NCI-H345 treated with DMSO at 0.1 percent for 48 hours (cell line): ENCODE measurements at regions not wholly inside any gene's neighbourhood (a gene's known extent, or its start where the extent isn't known, plus 50 kb on each side); places are given as distances from the start of the nearest gene placed in this dataset.

Experiments used
- DNase-seq: peaks from one replicate; lab custom pipeline; 2025; ENCODE audit not compliant: unreplicated experiment; lab: John Stamatoyannopoulos, UW

DNA sequence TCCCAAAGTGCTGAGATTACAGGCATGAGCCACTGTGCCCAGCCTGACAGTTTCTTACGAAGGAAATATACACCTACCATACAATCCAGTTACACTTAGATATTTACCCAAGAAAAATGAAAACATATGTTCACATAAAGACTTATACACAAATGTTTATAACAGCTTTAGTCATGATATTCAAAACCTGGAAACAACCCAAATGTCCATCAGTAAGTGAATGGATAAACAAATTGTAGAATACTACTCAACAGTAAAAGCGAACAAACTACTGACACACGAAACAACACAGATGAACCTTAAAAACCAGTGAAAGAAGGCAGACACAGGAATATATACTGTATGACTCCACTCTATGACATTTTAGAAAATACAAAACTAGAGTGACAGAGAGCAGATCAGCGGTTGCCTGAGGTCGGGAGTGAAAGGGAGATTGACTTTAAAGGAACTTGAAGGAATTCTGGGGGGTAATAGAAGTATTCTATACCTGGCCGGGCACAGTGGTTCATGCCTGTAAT, 83.6 kb downstream of the SPRING1 start:
- DNase-seq: no peak

DNA sequence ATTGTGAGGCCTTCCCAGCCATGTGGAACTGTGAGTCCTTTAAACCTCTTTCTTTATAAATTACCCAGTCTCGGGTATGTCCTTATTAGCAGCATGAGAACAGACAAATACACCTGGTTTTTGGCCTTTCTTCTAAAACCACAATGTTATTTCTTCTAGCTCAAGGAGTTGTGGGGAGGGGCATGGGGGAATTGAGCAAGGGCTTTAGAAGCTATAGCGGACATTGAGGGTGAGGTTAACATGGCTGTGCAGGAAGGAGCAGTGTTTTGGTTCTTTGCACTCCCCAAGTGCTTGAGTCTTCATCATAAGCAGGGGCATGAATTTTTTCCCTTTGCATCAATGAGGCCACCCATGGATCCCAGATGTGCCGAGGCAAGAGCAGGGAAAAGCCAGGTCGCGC, 86.8 kb downstream of the SPRING1 start:
- DNase-seq: no peak

DNA sequence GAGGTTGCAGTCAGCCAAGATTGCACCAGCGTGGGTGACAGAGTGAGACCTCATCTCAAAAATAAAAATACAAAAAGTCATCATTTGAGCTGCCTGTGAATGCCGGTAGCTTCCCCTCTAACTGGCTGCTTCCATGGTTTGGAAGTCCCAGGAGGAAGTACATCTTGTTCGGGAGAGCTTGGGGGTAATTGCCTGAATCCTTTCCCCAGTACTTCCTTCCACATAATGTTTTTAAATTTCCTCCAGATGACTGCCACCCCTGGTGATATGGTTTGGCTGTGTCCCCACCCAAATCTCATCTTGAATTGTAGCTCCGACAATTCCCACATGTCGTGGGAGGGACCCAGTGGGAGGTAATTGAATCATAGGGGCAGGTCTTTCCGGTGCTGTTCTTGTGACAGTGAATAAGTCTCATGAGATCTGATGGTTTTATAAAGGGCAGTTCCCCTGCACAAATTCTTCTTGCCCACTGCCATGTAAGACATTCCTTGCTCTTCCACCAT, 87.2 kb downstream of the SPRING1 start:
- DNase-seq: no peak

DNA sequence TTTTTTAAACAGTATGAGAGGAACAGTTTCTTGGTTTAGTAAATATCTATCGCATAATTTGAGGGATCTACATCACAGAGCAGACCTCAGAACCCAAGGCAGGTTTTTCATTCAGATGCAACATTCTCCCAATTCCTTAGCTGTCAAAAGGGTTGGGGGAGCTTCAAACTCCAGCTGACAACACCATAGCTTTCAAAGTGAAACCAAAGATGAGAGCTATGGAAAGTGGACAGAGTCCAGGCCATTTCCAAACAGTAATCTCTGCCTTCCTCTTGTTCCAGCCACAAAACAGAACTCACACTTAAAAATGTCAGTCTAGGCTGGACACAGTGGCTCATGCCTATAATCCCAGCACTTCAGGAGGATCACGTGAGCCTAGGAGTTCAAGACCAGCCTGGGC, 87.8 kb downstream of the SPRING1 start:
- no peak for DNase-seq

DNA sequence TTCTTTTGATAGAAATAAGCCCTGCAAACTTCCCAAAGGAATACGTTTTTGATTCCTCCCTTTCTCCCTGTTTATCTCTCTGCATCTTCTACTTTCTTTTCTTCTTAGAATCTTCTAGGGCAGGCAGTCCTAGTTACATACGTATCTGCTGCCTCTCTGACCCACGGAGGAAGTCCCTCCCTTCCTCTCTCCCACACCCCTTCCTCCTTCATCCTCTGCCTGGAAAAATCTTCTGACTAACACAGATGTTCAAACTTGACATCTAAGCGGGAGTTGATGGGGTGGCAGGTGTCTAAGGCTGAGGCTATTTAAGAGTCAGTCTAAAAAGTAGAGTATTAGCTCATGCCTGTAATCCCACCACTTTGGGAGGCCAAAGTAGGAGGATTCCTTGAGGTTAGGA, 88.6 kb downstream of the MAP1LC3B2 start:
- no peak for DNase-seq

DNA sequence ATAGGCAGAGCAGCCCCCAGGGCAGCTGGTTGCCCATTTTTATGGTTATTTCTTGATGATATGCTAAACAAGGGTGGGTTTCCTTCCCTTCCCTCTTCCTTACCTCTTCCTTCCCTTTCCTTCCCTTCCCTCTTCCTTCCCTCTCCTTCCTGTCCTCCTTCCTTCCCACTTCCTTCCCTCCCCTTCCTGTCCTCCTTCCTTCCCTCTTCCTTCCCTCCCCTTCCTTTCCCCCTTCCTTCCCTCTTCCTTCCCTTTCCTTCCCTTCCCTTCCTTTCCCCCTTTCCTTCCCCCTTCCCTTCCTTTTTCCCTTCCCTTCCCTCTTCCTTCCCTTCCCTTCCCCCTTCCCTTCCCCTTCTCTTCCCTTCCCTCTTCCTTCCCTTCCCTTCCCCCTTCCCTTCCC, 87.7 kb downstream of the MAP1LC3B2 start:
- DNase-seq: no peak

DNA sequence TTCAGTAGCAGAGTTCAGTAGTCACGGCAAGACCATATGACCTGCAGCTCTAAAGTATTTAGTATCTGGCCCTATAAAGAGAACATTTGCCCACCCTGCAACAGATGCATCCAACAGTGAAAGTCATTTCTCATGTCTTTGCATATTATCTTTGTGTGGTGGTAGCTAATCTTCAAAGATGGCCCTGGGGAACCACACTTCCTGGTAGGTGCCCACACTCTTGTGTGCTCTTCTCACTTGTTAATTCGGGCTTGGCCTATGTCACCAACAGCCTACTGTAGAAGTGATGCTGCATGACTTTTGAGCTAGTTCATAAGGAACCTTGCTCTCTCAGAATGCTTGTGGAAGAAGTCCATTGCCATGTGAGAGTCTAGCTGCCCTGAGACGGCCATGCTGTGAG, 85.6 kb downstream of the MAP1LC3B2 start:
- no peak for DNase-seq

DNA sequence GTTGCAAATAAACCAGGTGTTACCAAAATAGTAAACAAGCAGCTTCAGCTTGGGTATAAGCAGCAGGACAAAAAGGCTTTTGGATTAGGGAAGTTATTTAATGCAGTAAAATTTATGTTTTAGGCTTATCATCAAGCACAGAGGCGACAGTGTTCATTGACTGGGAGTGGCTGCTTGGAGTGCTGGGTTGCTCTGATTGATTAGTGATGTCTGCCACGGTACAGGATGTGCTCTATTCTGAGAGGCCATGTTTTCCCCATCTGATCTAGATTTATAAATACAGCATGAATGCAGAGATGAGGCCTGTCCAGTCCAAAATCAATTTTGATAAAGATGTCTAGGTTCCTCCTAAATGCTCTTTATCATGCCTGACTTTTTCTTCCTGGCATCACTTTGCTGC, 83.5 kb downstream of the MAP1LC3B2 start:
- DNase-seq: no peak

DNA sequence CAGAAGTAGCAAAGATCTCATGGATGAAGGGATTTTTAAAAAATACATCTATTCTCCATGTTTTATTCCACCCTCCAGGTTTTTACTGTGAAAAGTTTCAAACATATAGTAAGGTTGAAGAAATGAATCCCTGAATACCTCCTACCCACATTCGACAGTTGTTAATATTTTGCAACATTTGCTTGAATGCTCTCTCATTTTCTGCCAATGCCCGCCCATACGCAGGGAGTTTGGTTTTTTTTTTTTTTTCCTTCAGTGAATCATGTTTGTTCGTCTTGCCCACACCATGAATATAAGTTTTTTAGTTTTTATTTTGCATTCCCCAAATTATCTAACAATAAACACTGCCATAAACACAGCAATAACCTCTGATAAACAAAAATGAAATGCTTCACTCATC, 82.9 kb downstream of the MAP1LC3B2 start:
- DNase-seq: no peak

DNA sequence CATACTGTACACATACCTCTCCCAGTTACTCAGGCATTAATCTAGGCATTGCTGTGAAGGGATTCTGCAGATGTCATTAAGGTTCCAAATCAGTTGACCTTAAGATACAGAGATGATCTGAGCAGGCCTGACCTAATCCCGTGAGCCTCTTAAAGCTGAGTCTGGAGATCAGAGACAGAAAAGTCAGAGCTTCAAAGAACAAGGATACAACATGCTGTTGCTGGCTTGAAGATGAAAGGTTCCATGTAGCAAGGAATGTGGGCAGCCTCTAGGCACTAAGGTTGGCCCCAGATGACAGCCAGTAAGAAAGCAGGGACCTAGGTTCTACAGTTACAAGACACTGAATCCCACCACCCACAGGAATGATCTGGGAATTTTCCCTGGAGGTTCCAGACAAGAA, 81.1 kb downstream of the MAP1LC3B2 start:
- DNase-seq: no peak

DNA sequence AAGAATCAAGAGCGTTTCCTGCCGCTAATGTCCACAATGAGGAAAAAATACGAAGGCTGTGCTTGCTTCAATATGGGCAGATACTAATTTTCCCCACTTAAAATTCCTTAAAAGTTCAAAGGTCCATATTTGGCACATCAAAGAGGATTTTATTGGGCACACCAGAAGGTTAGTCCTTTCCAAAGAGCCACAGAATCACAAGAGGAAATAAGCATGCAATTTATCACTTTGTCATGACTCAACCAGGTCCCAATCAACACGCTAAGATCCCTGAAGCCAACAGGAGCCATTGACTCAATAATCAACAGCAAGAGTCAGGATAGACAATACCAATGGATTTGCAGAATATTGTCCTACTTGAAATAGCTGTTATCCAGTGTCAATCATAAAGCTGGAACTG, 80.6 kb downstream of the MAP1LC3B2 start:
- DNase-seq: no peak

DNA sequence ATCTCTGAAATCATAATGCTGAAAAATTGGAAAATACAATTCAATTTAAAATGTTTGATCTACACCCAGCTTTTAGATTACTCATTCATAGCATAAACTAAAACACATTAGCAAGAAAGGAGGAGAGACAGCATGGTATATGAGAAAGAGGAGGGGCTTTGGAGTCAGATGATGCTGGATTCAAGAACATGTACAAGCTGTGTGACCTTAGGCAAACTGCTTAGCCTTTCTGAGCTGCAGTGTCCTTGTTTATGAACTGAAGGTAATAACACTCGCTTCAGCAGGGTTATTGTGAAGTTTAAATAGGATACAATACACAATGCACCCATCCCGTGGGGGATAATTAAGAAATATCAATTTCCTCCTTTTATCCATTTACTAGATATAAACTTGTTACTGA, 79.2 kb downstream of the MAP1LC3B2 start:
- DNase-seq: no peak

DNA sequence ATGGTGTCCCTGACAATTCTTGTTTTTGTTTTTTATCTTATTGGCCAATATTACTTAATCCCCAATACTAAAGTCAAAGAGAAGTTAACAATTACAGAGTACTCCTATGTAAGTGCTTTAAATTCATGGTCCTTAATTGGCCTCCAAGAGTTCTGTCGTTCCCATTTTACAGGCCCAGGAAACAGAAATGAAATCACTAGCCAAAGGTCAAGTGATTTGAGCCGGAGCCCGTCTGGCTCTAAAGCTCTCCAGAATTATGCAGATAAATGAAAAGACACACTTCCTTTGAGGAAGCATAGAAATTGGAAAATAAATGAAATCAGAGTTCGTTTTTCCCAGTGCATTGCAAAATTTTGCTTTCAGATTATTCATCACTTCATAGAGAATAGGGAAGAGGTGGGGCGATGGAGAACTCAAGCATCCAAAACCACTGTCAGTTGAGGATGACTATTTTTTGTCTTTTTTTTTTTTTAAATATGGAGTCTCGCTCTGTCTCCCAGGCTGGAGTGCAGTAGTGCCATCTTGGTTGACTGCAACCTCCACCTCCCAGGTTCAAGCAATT, 78.5 kb downstream of the MAP1LC3B2 start:
- DNase-seq: no peak

DNA sequence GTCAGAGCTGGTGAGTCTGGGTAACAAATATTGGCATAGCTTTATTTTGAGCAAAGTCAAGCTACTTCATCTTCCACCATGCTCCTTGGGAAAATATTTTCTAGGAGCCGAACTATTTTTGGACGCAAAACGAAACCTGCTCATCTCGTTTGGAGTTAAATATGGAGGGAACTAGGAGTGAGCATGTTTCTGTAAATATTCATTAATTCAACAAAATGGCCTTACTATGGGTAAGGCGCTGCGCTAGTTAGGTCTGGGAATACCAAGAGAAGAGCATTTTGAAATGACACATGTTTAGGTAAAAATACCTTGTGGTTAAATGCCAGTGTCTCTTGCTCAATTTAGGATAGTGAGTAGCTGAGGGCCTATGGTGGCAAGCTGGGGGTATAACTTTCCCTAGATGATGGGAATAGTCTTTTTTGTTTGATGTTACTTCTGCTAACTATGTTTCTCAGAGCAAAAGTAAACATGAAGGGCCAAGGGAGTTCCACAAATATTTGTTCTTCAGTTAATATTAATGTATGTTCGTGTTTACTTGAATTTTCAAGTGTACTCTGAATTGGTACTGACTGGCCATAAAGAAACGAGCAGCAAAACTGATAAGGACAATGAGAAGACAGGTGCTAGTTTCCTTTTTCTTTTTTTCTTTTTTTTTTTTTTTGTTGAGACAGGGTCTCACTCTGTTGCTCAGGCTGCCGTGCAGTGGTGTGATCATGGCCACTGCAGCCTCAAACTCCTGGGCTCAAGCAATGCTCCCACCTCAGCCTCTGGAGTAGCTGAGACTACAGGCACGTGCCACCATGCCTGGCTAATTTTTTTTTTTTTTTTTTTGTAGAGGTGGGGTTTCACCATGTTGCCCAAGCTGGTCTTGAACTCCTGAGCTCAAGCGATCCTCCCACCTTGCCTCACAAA, 77.7 kb downstream of the MAP1LC3B2 start:
- no peak for DNase-seq

DNA sequence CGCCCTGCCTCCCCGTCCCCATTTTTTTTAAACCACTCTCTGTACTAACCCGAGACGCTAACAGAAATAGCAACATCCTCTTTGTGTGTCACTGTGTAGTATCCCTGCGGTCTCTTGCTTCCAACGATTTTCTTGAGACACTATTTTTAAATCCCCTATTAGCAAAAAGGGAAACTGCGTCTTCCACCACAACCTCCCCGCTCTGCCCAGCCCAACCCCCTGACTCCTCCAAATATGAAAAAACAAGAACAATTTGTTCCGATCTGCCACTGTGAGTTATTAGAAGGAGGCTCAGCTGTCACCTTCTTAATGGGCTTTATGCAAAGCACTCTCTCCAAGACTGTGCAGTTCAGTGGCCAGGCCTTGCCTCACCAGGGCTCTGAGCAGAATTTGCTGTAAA, 76.3 kb downstream of the MAP1LC3B2 start:
- DNase-seq: no peak

DNA sequence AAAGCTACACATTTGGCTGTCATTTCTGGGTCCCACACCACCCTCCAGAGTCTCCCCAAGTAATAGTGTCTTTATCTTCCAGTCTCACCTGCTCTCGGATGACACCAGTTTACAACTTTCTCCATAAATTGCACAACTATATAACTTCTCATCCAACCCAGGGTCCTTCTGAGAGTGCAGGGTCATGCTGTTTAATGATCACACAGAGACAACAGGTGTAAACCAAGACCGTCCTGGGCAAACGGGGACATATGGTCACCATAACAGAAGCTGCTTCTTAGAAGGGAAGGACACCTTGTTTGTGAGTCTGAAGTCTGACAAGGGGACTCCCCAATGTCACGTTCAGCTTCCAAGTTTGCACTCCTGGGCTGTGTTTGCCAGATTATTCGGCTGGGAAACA, 74.3 kb downstream of the MAP1LC3B2 start:
- DNase-seq: no peak

DNA sequence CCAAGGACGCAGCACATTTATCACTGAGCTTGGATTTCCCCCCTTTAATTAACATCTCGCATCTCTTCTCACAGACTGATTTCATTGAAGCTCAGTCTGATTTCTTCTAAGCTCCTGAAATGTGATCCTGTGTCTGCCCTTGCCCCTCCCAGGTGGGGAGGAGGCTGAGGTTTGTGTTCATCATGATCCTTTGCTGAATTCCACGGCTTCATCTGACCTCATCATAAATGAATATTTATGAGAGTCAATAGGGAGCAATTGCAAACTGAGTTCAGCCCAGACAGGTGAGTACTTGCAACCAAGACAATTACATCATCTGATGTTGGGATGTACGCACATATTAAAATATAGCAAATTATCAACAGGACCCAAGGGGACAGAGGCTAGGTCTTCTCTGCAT, 72.4 kb downstream of the MAP1LC3B2 start:
- DNase-seq: no peak

DNA sequence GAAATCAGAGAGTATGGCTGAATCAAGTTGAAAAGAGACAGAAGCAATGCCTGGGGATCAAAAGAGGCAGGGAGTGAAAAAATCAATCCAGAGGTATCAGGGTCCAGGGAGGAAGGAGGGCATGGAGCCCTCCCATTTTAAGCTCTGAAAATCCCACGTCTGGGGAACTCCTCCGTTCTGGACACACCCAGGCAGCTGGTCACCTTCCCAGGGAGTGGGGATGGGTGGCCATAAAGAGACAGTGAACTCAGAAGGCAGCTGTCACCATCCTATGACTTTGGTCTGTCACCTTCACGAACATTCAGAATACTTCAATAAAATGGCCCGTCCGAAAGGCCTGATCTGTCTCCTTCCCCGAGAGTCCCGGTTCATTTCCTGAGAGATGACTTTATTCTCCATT, 71.6 kb downstream of the MAP1LC3B2 start:
- DNase-seq: no peak

DNA sequence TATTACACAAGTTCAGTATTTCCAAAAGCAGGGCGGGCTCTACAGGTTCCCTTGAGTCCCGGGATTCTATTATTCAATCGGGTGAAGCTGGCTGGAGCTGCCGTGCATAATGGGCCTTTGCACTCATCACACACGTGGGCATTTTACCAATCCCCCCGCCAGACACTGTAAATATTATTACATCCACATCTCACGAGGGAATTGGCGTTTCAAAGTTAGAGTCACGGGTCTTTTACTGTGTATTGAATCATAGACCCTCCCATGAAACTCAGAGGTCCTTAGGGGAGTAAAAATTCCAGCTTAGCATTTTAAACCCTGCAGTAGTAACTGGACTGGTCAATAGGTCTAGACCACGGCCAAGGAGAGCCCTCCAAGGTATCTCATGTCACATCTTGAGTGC, 70.3 kb downstream of the MAP1LC3B2 start:
- no peak for DNase-seq

DNA sequence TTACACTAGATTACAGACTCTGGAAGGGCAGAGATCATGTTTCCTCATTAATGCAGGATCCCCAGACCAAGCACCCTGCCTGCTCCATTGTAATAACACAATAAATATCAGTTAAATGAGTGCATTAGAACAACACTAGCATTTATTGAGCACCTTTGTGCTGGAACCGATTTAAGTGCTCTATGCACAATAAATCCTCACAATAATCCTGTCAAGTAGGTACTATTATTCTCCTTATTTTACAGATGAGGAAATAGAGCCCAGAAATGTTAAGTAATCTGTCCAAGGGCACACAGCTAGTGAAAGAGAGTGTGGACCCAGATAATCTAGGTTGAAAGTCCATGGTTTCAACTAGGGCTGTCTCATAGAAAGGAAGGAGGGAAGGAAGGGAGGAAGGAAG, 69.8 kb downstream of the MAP1LC3B2 start:
- peak; percentile 97 for DNase-seq

DNA sequence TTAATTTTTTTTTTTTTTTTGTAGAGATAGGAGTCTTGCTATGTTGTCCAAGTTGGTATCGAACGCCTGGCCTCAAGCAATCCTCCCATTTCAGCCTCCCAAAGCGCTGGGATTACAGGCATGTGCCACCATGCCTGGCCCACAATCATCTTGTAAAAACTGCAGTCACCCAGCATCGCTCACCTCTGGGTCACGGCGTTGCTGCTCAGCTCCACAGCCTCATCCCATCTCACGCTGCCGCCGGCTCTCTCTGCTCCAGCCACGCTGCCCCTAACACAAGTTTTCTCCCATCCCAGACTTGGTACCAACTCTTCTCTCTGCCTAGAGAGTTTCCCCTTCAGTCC, 69.2 kb downstream of the MAP1LC3B2 start:
- no peak for DNase-seq
